ENCODE measurements at regions not wholly inside any gene's neighbourhood (a gene's known extent, or its start where the extent isn't known, plus 50 kb on each side); places are given as distances from the start of the nearest gene placed in this dataset.

GRCh38 chr2:83085869-83086268 is 1373.2 kb downstream of the SUCLG1 start:
- DNase-seq, result no peak

GRCh38 chr2:83081826-83082690 is 1377.0 kb downstream of the SUCLG1 start:
- no peak for DNase-seq

- DNase-seq, result no peak
These were observed 1380.1 kb downstream of the SUCLG1 start for GRCh38 chr2:83079007-83079406.

GRCh38 chr2:83072767-83073166 is 1386.3 kb downstream of the SUCLG1 start:
- no peak for DNase-seq

- no peak for DNase-seq
These were observed 1387.2 kb downstream of the SUCLG1 start for GRCh38 chr2:83071914-83072313.

GRCh38 chr2:83071352-83071751 is 1387.7 kb downstream of the SUCLG1 start:
- no peak for DNase-seq

GRCh38 chr2:83069724-83070123 is 1389.4 kb downstream of the SUCLG1 start:
- DNase-seq, result no peak

- no peak for DNase-seq
These were observed 1390.4 kb downstream of the SUCLG1 start for GRCh38 chr2:83068714-83069113.

- no peak for DNase-seq
These were observed 1391.1 kb downstream of the SUCLG1 start for GRCh38 chr2:83067947-83068346.

GRCh38 chr2:83063933-83064332 is 1395.1 kb downstream of the SUCLG1 start:
- no peak for DNase-seq

- DNase-seq, result no peak
These were observed 1395.6 kb downstream of the SUCLG1 start for GRCh38 chr2:83063511-83063910.

GRCh38 chr2:83058683-83059082 is 1400.4 kb downstream of the SUCLG1 start:
- no peak for DNase-seq

- DNase-seq, result no peak
These were observed 1403.6 kb downstream of the SUCLG1 start for GRCh38 chr2:83055376-83056010.

GRCh38 chr2:83054751-83055150 is 1404.3 kb downstream of the SUCLG1 start:
- no peak for DNase-seq

- DNase-seq, result no peak
These were observed 1407.4 kb downstream of the SUCLG1 start for GRCh38 chr2:83051538-83052170.

GRCh38 chr2:83042053-83042452 is 1417.0 kb downstream of the SUCLG1 start:
- no peak for DNase-seq

- no peak for DNase-seq
These were observed 1436.4 kb downstream of the SUCLG1 start for GRCh38 chr2:83022631-83023210.

GRCh38 chr2:83017366-83018090 is 1441.6 kb downstream of the SUCLG1 start:
- DNase-seq, result no peak

GRCh38 chr2:83016343-83017110 is 1442.6 kb downstream of the SUCLG1 start:
- no peak for DNase-seq

GRCh38 chr2:83015900-83016299 is 1443.2 kb downstream of the SUCLG1 start:
- no peak for DNase-seq

- DNase-seq, result no peak
These were observed 1443.9 kb downstream of the SUCLG1 start for GRCh38 chr2:83015035-83015715.

Measured in effector CD4-positive, alpha-beta T cell (primary cell).